IMR-90 (cell line): ENCODE measurements at regions not wholly inside any gene's neighbourhood (a gene's known extent, or its start where the extent isn't known, plus 50 kb on each side); places are given as distances from the start of the nearest gene placed in this dataset.

Experiments used
- ATAC-seq: fragments of 200-7000 bp; cut with Tn5 transposase; 2 replicates; pipeline ENCODE4 v1.9.1; 2020; ENCODE audit warnings: low read depth, mild to moderate bottlenecking, moderate library complexity
- BruUV-seq: library from RNA; stranded (reverse); fragments of 400-500 nt; replicated peaks from 2 replicates; lab custom pipeline; 2021; lab: Mats Ljungman, UMichigan
- CTCF ChIA-PET: fragments of 300-600 bp; formaldehyde crosslinking; extraction: SDS; loops from one replicate; lab custom pipeline; 2021; ENCODE audit warnings: antibody characterized with exemption; lab: Yijun Ruan, JAX
- POLR2A ChIA-PET: fragments of 300-600 bp; sonication (Branson Sonifier 250); formaldehyde crosslinking; loops from one replicate; lab custom pipeline; 2022; ENCODE audit warnings: antibody characterized with exemption; ENCODE audit not compliant: unreplicated experiment; lab: Charles Lee
- DNase-seq: peaks from one replicate; pipeline ENCODE4 v3.0.0; 2013
- H2AFZ ChIP-seq: replicated peaks from 2 replicates; pipeline ENCODE3; 2013; ENCODE audit warnings: low read length, mild to moderate bottlenecking; ENCODE audit not compliant: poor library complexity
- H2AK5ac ChIP-seq: 2 replicates; pipeline ENCODE4 v1.6.1; 2013; ENCODE audit warnings: low read depth, low read length, inconsistent platforms
- H2AK9ac ChIP-seq: replicated peaks from 2 replicates; pipeline ENCODE3; 2013; ENCODE audit warnings: mild to moderate bottlenecking, low read depth, low read length, moderate library complexity; ENCODE audit not compliant: poor library complexity
- H2BK120ac ChIP-seq: 2 replicates; pipeline ENCODE4 v1.6.1; 2013; ENCODE audit warnings: low read depth, low read length, inconsistent platforms
- H2BK15ac ChIP-seq: 3 replicates; pipeline ENCODE4 v1.6.1; 2013; ENCODE audit warnings: low read depth, low read length, inconsistent platforms
- H2BK20ac ChIP-seq: 2 replicates; pipeline ENCODE4 v1.6.1; 2013; ENCODE audit warnings: low read depth, mild to moderate bottlenecking, inconsistent platforms, low read length, moderate library complexity
- H2BK5ac ChIP-seq: 2 replicates; pipeline ENCODE4 v1.6.1; 2013; ENCODE audit warnings: mild to moderate bottlenecking, low read depth, low read length, inconsistent platforms; ENCODE audit not compliant: poor library complexity, severe bottlenecking
- H3K14ac ChIP-seq: replicated peaks from 2 replicates; pipeline ENCODE4 v1.6.1; 2013; ENCODE audit warnings: low read depth, low read length, inconsistent platforms
- H3K18ac ChIP-seq: 2 replicates; pipeline ENCODE4 v1.6.1; 2013; ENCODE audit warnings: low read depth, low read length, control low read depth
- H3K23ac ChIP-seq: 2 replicates; pipeline ENCODE4 v1.6.1; 2013; ENCODE audit warnings: low read depth, low read length, inconsistent platforms
- H3K27ac ChIP-seq: 2 replicates; pipeline ENCODE4 v1.5.1; 2013; ENCODE audit warnings: mild to moderate bottlenecking, control low read depth, low read length; ENCODE audit not compliant: insufficient read depth
- H3K27me3 ChIP-seq: 2 replicates; pipeline ENCODE4 v1.6.1; 2013; ENCODE audit warnings: low read length; ENCODE audit not compliant: control insufficient read depth, insufficient read depth
- H3K36me3 ChIP-seq: 2 replicates; pipeline ENCODE4 v1.6.1; 2013; ENCODE audit warnings: low read length, mixed read lengths; ENCODE audit not compliant: control insufficient read depth, insufficient read depth
- H3K4ac ChIP-seq: 2 replicates; pipeline ENCODE4 v1.6.1; 2013; ENCODE audit warnings: low read depth, low read length, inconsistent platforms
- H3K4me1 ChIP-seq: 2 replicates; pipeline ENCODE4 v1.6.1; 2013; ENCODE audit warnings: low read length, mixed read lengths; ENCODE audit not compliant: control insufficient read depth, insufficient read depth
- H3K4me2 ChIP-seq: 2 replicates; pipeline ENCODE4 v1.6.1; 2013; ENCODE audit warnings: low read depth, mild to moderate bottlenecking, control low read depth, low read length, moderate library complexity
- H3K4me3 ChIP-seq: 2 replicates; pipeline ENCODE4 v1.5.1; 2013; ENCODE audit warnings: low read depth, mild to moderate bottlenecking, control low read depth, low read length, moderate library complexity; ENCODE audit not compliant: insufficient read depth
- H3K56ac ChIP-seq: 2 replicates; pipeline ENCODE4 v1.6.1; 2013; ENCODE audit warnings: low read length, inconsistent platforms; ENCODE audit not compliant: insufficient read depth; ENCODE audit errors: extremely low read depth
- H3K79me1 ChIP-seq, 2 experiments: 2 replicates each; pipeline ENCODE4 v1.6.1; 2013; ENCODE audit warnings: low read length in 2 of 2, inconsistent platforms in 1 of 2, low read depth in 1 of 2
- H3K9ac ChIP-seq: 2 replicates; pipeline ENCODE4 v1.6.1; 2013; ENCODE audit warnings: low read depth, low read length, control low read depth
- H3K9me1 ChIP-seq: 2 replicates; pipeline ENCODE4 v1.6.1; 2013; ENCODE audit warnings: low read length, inconsistent platforms; ENCODE audit not compliant: insufficient read depth
- H3K9me3 ChIP-seq: 2 replicates; pipeline ENCODE4 v1.6.1; 2013; ENCODE audit warnings: low read length; ENCODE audit not compliant: control insufficient read depth, insufficient read depth
- H4K20me1 ChIP-seq: 2 replicates; pipeline ENCODE4 v1.6.1; 2013; ENCODE audit warnings: low read length, inconsistent platforms; ENCODE audit not compliant: insufficient read depth
- H4K5ac ChIP-seq: 2 replicates; pipeline ENCODE4 v1.6.1; 2013; ENCODE audit warnings: mild to moderate bottlenecking, low read depth, low read length, control low read depth
- H4K8ac ChIP-seq, 2 experiments: 2 replicates each; pipeline ENCODE4 v1.6.1; 2013; ENCODE audit warnings: low read depth in 2 of 2, low read length in 2 of 2, control low read depth in 1 of 2, inconsistent platforms in 1 of 2
- H4K91ac ChIP-seq: 2 replicates; pipeline ENCODE4 v1.6.1; 2013; ENCODE audit warnings: low read depth, low read length, inconsistent platforms; ENCODE audit not compliant: insufficient read depth
- BHLHE40 ChIP-seq: fragments of 150-350 bp; IDR thresholded peaks from 2 replicates; pipeline ENCODE4 v1.6.1; 2016; ENCODE audit warnings: mild to moderate bottlenecking, low read depth, low read length
- CEBPB ChIP-seq: IDR thresholded peaks from 2 replicates; pipeline ENCODE4 v1.6.1; 2012; ENCODE audit warnings: low read depth, low read length, improper control_type of control experiment
- CHD1 ChIP-seq: IDR thresholded peaks from 2 replicates; pipeline ENCODE4 v1.6.1; 2012; ENCODE audit warnings: low read depth, low read length, improper control_type of control experiment
- CTCF ChIP-seq: conservative IDR thresholded peaks from 2 replicates; pipeline ENCODE4 v1.5.1; 2012; ENCODE audit warnings: mild to moderate bottlenecking, low read depth, low read length, improper control_type of control experiment
- ELK1 ChIP-seq: fragments of 150-350 bp; IDR thresholded peaks from 2 replicates; pipeline ENCODE4 v1.6.1; 2016; ENCODE audit warnings: low read depth, mild to moderate bottlenecking, low read length, moderate library complexity, borderline replicate concordance
- FOS ChIP-seq: fragments of 150-350 bp; IDR thresholded peaks from 2 replicates; pipeline ENCODE4 v1.6.1; 2016; ENCODE audit warnings: low read depth, low read length
- MAFK ChIP-seq: IDR thresholded peaks from 2 replicates; pipeline ENCODE4 v1.6.1; 2012; ENCODE audit warnings: low read depth, low read length, improper control_type of control experiment
- MAZ ChIP-seq: IDR thresholded peaks from 2 replicates; pipeline ENCODE4 v1.6.1; 2012; ENCODE audit warnings: low read depth, mild to moderate bottlenecking, low read length, improper control_type of control experiment, moderate library complexity, borderline replicate concordance
- MXI1 ChIP-seq: IDR thresholded peaks from 2 replicates; pipeline ENCODE4 v1.6.1; 2012; ENCODE audit warnings: low read depth, mild to moderate bottlenecking, low read length, moderate library complexity, borderline replicate concordance
- NFE2L2 ChIP-seq: fragments of 150-350 bp; IDR thresholded peaks from 2 replicates; pipeline ENCODE4 v1.6.1; 2016; ENCODE audit warnings: low read depth, mild to moderate bottlenecking, low read length
- POLR2A ChIP-seq: IDR thresholded peaks from 2 replicates; pipeline ENCODE4 v1.6.1; 2012; ENCODE audit warnings: mild to moderate bottlenecking, low read depth, low read length
- RAD21 ChIP-seq: IDR thresholded peaks from 2 replicates; pipeline ENCODE4 v1.6.1; 2012; ENCODE audit warnings: low read length, improper control_type of control experiment
- RCOR1 ChIP-seq: IDR thresholded peaks from 2 replicates; pipeline ENCODE4 v1.6.1; 2012; ENCODE audit warnings: mild to moderate bottlenecking, low read length, improper control_type of control experiment; ENCODE audit not compliant: insufficient replicate concordance
- RFX5 ChIP-seq: IDR thresholded peaks from 2 replicates; pipeline ENCODE4 v1.8.0; 2012; ENCODE audit warnings: low read depth, mild to moderate bottlenecking, low read length, moderate library complexity
- SMC3 ChIP-seq: fragments of 150-350 bp; IDR thresholded peaks from 2 replicates; pipeline ENCODE4 v1.6.1; 2016; ENCODE audit warnings: low read depth, mild to moderate bottlenecking, antibody characterized with exemption, low read length, moderate library complexity
- WGBS, 2 experiments: methylation state at CpG; one replicate each; pipeline versions ENCODE4 v1.1.5 to v1.1.7; 2013; ENCODE audit warnings: missing lambda C conversion rate in 2 of 2; ENCODE audit not compliant: insufficient read length in 1 of 2; ENCODE audit errors: extremely low coverage in 2 of 2; 5-methylcytosine and 5-hydroxymethylcytosine counted together
- dilution Hi-C: fragments of 300-500 bp; cut with HindIII; formaldehyde crosslinking; loops from one replicate; pipeline ENCODE4 v1.14.3; 2018; ENCODE audit warnings: low sequenced_read_pairs; ENCODE audit not compliant: unreplicated experiment
- in situ Hi-C: fragments of 300-500 bp; cut with MboI; formaldehyde crosslinking; loops from 3 replicates; pipeline ENCODE4 v1.14.3; 2019; ENCODE audit warnings: low sequenced_read_pairs, inconsistent platforms, mixed read lengths
- intact Hi-C: fragments of 100-400 bp; cut with micrococcal nuclease; formaldehyde crosslinking; loops from 2 replicates; pipeline ENCODE4 v1.10.0; 2022

- ChIA-PET CTCF (no interaction called here), POLR2A (no interaction called here)
- Histone ChIP-seq H2BK15ac (no peak overlapping the region), H3K9me1 (no peaks in the 10 kb centered on the region), H3K56ac (no peak overlapping the region), H3K23ac (no peak overlapping the region), H3K27me3 (no peaks in the 10 kb centered on the region), H2AK9ac (no peak overlapping the region), H3K79me1 (no peaks in the 10 kb centered on the region), H4K20me1 (no peaks in the 10 kb centered on the region), H3K18ac (no peak overlapping the region), H3K4ac (no peak overlapping the region), H2BK5ac (no peak overlapping the region), H3K4me2 (no peak overlapping the region), H3K4me1 (no peaks in the 10 kb centered on the region; the same call in 1 of the 2 replicates), H2AFZ (no peak overlapping the region), H3K36me3 (no peaks in the 10 kb centered on the region), H2BK120ac (no peak overlapping the region), H2AK5ac (no peak overlapping the region), H4K8ac (no peak overlapping the region), H2BK20ac (no peak overlapping the region), H4K5ac (no peak overlapping the region), H3K4me3 (no peak overlapping the region), H3K9ac (no peak overlapping the region), H4K91ac (no peak overlapping the region), H3K14ac (no peak overlapping the region), H3K27ac (no peak overlapping the region), H3K9me3 (no peaks in the 10 kb centered on the region)
- dilution Hi-C loops (no loop called here), in situ Hi-C loops (no loop called here), intact Hi-C loops (no loop called here)
- WGBS, 2 experiments: no CpG with 5 or more reads among the region's 5 CpGs
- ATAC-seq: no peak
- DNase-seq: peak; percentile 23
- TF ChIP-seq ELK1 (no peak), POLR2A (no peak), CHD1 (no peak), RFX5 (no peak), CEBPB (no peak), MAFK (no peak), NFE2L2 (no peak), CTCF (no peak), RAD21 (no peak), BHLHE40 (no peak), SMC3 (no peak), FOS (no peak), MAZ (no peak), RCOR1 (no peak), MXI1 (no peak)
- BruUV-seq: no TSS peak
These were observed 309.4 kb upstream of the XYLT1 start for GRCh38 chr16:17780181-17780580.
